Astrocyte (in vitro differentiated cells and primary cell): ENCODE measurements at regions not wholly inside any gene's neighbourhood (a gene's known extent, or its start where the extent isn't known, plus 50 kb on each side); places are given as distances from the start of the nearest gene placed in this dataset.

Experiments
- CTCF ChIP-seq: IDR thresholded peaks from 2 replicates; pipeline ENCODE4 v1.5.1; 2011; ENCODE audit warnings: low read depth, mild to moderate bottlenecking, inconsistent platforms, low read length, moderate library complexity; ENCODE audit not compliant: insufficient read depth
- EZH2 ChIP-seq: IDR thresholded peaks from 2 replicates; pipeline ENCODE4 v1.6.1; 2012; ENCODE audit warnings: mild to moderate bottlenecking, low read length, inconsistent platforms; ENCODE audit not compliant: insufficient read depth

DNA sequence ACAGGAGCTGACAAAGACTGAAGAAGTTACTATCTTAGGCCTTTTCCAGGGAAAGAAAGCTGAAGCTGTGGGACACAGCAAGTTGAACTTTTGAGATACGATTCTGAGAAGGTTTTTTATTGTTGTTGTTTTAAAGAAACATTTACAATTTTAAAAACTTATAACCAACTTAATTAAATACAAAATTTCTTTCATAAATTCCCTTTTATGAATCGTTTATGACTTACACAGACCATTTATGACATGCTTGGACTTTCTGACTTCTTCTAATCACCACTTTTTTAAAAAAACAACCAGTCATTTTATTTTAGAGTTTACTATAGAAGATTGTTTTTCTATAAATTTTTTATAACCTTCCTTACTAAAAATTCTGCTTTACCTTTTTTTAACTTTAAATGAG, 68.7 kb downstream of the DHRS2 start:
- TF ChIP-seq CTCF (no peak), EZH2 (no peak)
